DND-41 (cell line): ENCODE measurements at regions not wholly inside any gene's neighbourhood (a gene's known extent, or its start where the extent isn't known, plus 50 kb on each side); places are given as distances from the start of the nearest gene placed in this dataset.

ENCODE experiments used
- CTCF ChIP-seq: IDR thresholded peaks from 2 replicates; pipeline ENCODE4 v1.5.1; 2012; ENCODE audit warnings: borderline replicate concordance, low read length, moderate library complexity, mild to moderate bottlenecking; ENCODE audit not compliant: poor library complexity, severe bottlenecking; ENCODE audit errors: extremely low read depth
- EZH2 ChIP-seq: IDR thresholded peaks from 3 replicates; pipeline ENCODE4 v1.6.1; 2012; ENCODE audit warnings: borderline replicate concordance, low read depth, mild to moderate bottlenecking, moderate library complexity, low read length, inconsistent platforms; ENCODE audit not compliant: severe bottlenecking

GRCh38 chr15:85956532-85957275 is 123.0 kb upstream of the AGBL1 start:
- no peak for TF ChIP-seq CTCF
- TF ChIP-seq EZH2, result no peak
